GM21825 (cell line): ENCODE measurements at regions not wholly inside any gene's neighbourhood (a gene's known extent, or its start where the extent isn't known, plus 50 kb on each side); places are given as distances from the start of the nearest gene placed in this dataset.
"Not testable (repeated sequence)": the region's sequence is repeated elsewhere in the genome, so short reads cannot be mapped to it uniquely, and the experiment has no call there.

Source experiments
- ATAC-seq: cut with Tn5 transposase; IDR thresholded peaks from one replicate; pipeline ENCODE4 v1.9.1; 2021; ENCODE audit warnings: mild to moderate bottlenecking, moderate library complexity; ENCODE audit not compliant: unreplicated experiment

- no peak for ATAC-seq
These were observed 1118.7 kb downstream of the SUCLG1 start for GRCh38 chr2:83340424-83340823.

DNA sequence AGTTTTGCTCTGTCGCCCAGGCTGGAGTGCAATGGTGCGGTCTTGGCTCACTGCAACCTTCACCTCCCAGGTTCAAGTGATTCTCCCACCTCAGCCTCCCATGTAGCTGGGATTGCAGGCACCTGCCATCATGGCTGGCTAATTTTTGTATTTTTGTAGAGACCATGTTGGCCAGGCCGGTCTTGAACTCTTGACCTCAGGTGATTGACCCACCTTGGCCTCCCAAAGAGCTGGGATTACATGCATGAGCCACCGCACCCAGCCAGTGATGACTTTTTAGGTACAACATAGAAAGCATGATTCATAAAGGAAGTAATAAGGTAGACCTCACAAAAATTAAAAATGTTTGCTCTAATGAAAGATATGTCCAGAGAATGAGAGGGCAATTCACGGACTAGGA is 1119.1 kb downstream of the SUCLG1 start:
- ATAC-seq, result not testable (repeated sequence)

DNA sequence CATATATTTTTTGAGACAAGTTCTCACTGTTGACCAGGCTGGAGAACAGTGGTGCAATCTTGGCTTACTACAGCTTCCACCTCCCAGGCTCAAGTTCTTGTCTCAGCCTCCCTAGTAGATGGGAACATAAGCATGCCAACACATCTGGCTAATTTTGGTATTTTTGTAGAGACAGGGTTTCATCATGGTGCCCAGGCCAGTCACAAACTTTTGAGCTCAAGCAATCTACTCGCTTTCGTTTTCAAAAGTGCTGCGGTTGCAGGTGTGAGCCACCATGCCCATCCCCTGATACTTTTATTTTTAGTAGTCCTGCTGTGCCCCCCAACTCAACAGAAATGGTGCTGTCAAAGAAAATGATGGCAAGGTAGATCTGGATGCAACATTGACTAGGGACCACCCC is 1127.3 kb downstream of the SUCLG1 start:
- ATAC-seq, result no peak

- no peak for ATAC-seq
These were observed 1136.0 kb downstream of the SUCLG1 start for GRCh38 chr2:83323038-83323437.

DNA sequence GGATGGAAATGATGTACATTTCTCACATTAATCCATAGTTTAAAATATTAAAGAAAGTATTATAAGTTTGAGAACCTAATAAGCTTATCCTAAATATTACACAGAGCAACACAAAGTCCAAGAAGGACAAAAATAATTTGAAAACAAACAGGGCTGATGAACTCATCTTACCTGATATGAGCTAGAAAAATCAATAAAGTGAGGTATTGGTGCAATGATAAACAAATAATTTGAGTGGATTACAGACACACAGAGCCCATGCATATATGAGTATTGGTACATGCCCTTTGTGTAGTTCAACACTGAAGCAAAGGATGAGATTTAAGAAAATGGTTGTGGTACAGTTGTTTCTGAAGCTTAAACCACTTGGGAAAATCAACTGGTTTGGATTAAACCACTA is 1139.0 kb downstream of the SUCLG1 start:
- no peak for ATAC-seq

- ATAC-seq, result no peak
These were observed 1153.2 kb downstream of the SUCLG1 start for GRCh38 chr2:83305758-83306378.

DNA sequence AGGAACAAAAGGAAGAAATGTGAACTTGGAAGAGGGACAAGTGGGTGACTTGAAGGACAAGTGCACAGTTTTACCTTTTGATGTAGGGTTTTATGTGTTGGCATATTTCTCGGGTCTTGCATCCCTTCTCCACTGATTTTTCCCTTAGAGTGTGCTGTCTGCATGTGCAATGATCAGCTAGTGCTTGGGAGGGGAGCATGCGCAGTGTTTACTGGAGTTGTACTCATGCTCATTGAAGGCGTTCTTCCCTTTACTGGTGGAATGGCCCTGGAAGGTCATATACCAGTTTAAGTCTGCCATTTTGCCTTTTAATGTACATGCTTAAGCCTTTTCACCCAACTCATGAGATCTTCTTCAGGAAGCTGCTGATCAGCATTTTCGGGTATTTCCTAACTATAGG is 1168.0 kb downstream of the SUCLG1 start:
- no peak for ATAC-seq

- ATAC-seq, result no peak
These were observed 1176.2 kb downstream of the SUCLG1 start for GRCh38 chr2:83282841-83283240.

DNA sequence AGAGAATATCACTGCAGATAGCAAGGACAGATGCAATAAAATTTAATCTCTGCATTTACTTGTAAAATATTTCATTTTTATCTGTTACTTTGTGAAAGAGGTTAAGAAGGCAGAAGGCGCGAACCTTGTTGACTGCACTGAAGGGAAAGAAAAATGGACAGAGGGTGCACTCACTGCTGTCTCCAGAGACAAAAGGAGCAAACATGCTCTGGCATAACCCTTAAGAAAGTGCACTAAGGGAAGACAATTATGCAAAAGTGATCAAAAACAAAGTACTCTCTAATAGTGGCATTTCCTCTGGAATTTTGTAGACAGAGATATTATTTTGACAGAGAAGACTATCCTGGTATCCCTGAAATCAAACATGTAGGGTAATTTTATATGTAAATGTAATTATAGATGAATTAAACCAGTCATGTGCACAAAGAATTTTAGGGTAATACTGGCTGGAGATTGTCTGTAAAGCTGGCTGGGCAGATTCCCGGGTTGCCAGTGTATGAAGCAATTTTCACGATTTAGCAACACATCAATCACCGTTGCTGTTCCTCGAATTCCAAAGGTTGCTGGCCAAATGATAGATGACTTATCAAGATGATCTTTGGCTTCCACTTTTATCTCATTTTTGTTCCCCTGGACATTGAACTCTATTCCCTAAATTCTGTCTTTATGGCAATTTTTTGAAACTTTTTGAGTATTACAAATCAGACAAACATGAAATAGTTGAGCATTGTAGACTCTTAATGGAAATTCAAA is 1176.9 kb downstream of the SUCLG1 start:
- no peak for ATAC-seq

DNA sequence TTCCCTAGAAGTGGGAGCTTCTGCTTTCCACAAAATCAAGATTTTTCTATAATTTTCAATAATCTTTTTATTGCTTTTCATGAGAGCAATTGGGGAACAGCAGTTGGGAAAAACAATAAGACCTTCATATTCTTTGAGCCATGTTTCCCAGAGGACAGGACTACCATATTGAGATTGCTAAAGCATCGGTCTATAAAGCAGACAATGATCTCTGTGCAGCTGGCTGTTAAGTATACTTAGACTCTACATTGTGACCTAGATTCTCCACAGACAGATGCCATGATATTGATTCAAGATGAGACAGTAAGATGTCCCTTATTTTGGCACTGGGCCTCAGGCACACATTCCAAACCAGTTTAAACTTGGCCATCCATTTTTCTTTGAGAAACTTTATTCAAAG is 1178.7 kb downstream of the SUCLG1 start:
- no peak for ATAC-seq

DNA sequence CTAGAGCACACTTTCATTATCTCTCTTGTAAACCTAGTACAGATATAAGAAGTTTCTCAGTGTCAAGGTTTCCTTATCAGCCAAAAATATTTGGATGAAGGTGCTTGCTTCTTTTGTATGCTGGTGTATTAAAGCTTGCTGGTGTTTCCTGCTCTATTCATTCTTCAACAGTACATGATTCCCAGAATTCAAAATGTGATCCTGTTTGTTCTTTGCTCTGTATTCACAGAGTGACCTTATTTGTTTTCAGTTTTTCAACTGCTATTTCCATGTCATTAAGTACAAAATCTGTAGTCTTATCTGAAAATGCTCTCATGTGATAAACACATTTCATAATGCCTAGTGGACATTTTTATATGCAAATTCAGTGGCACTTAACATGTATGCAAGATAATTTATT is 1185.8 kb downstream of the SUCLG1 start:
- no peak for ATAC-seq

DNA sequence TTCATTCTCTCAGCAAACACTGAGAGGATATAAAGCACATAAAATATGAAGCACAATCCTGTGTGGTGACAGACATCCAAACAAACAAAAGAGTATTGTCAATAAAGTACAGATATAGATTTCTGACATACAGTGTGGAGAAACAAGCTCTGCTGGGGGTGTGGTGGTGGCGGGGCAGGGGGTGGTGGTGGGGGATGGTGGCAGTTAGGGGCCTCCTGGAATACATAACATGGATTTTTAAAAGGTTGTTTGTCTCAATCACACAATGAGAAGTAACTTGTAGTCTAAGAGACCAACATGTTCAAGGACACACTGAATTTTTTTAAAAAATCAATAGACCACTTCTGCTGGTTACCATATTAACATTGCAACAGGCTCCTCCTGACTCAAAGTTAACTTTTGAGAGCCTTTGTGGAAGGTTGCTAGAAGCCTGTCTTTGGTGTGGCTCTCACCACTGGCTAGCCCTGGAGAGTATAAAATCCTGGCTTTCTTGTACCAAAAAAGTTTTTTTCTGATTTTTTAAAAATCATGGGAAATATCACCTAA is 1197.4 kb downstream of the SUCLG1 start:
- ATAC-seq, result no peak

DNA sequence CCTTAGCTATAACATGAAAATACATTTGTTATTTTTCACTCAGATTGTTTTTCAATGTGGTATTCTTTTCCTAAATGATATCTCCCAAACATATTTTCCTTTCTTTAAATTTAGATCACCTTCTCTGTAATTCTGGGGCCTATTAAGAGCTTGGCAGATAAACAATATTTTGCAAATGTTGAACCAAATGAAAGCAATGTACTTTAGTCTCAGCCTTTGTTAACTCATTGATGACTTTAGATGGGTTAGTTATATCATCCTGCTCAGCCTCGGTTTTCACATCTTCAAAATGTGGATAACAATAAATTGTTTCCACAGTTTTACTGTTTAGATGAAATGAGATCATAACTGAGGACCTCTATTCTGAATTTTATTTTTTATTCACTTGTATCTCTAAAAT is 1205.2 kb downstream of the SUCLG1 start:
- no peak for ATAC-seq

DNA sequence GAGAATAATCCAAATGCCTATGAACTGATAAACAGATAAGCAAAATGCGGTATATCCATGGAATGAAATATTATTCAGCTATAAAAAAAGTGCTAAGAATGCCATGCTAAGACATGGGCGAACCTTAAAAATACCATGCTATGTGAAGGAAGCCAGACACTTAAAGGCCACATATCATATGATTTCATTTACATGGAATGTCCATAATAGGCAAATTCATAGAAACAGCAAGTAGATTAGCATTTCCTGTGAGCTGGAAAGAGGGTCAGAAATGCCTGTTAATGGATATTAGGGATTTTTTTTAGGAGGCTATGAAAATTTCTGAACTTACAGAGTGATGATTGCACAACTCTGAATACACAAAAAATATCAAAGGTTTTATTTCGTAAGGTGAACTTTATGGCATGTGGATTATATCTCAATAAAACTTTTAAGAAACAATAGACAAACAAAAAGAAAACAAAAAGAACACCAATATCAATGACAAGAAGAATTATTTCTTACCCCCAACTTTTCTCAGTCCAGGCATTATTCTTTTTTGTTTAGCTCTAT is 1207.7 kb downstream of the SUCLG1 start:
- ATAC-seq, result no peak

- ATAC-seq, result not testable (repeated sequence)
These were observed 1213.1 kb downstream of the SUCLG1 start for GRCh38 chr2:83245806-83246537.

DNA sequence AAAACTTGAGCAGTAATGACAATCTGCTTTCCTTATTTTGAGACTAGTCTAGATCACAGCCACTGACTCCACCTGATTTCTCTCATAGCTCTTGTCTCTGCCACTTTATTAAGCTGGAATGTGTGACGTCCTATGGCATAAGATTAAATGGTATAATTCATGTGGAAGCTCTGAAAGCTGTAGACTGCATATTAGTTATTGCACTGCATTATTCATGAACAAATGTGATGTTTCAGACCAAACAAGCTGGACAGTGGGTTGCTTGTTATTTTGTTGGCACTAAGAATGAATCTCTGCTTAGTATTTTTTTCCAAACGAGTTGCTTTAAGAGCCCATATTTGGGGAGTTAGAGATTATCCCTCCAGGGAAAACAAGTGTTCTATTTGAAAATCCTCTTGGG is 1218.5 kb downstream of the SUCLG1 start:
- ATAC-seq, result no peak

DNA sequence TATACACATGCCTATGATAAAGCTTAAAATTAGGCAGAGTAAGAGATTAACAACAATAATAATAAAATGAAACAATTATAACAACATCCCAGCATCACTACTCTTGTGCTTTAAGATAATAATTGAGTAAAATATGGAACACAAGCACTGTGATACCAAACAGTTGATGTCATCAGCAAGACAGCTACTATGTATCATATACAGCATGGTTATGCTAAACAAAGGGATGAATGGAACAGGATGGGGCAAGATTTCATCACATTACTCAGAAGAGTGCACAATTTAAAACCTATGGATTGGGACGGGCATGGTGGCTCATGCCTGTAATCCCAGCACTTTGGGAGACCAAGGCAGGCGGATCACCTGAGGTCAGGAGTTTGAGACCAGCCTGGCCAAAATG is 1221.0 kb downstream of the SUCLG1 start:
- no peak for ATAC-seq

- no peak for ATAC-seq
These were observed 1224.8 kb downstream of the SUCLG1 start for GRCh38 chr2:83234246-83234645.

- no peak for ATAC-seq
These were observed 1225.3 kb downstream of the SUCLG1 start for GRCh38 chr2:83233781-83234180.

GRCh38 chr2:83233326-83233725 is 1225.8 kb downstream of the SUCLG1 start:
- ATAC-seq, result no peak

DNA sequence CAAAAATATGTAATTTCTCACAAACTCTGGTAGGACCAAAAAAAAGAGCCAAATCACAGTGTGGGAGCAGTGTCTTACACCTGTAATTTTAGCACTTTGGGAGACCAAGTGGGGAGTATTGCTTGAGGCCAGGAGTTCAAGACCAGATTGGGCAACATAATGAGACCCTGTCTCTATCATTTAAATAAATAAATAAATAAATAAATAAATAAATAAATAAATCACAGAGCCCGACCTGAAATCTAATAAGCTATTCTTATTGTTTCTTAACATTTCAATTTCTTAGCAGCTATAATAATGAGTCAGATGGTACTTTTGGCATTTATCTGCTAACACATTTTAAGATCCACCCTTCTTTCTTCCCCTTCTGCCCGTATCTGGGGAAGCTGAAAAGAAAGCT is 1229.6 kb downstream of the SUCLG1 start:
- no peak for ATAC-seq
